ENCODE measurements at regions not wholly inside any gene's neighbourhood (a gene's known extent, or its start where the extent isn't known, plus 50 kb on each side); places are given as distances from the start of the nearest gene placed in this dataset.
"Not testable (repeated sequence)": the region's sequence is repeated elsewhere in the genome, so short reads cannot be mapped to it uniquely, and the experiment has no call there.

- DNase-seq (ENCODE audit: low spot score), result no peak
Measured at GRCh38 chr5:52015760-52016159, 632.5 kb downstream of the ISL1 start.

DNA sequence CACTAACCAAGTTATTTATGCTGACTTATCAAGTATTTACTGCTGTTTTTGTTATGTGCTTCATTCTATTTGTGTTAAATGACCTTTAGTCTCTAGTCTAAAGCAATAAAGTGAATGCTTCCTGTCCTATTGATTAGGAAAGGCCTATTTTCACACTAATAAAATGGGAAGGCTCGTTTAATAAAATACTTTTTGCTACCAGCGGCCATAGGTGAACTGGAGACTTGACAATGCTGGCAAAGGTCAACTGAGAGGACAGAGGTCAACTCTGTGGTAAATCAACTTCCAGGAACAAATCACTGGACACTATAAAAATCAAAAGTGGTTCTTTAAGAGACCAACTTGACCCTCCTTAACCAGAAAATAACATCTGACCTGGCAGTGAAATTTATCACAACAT is 634.3 kb downstream of the ISL1 start:
- no peak for DNase-seq (ENCODE audit: low spot score)

DNA sequence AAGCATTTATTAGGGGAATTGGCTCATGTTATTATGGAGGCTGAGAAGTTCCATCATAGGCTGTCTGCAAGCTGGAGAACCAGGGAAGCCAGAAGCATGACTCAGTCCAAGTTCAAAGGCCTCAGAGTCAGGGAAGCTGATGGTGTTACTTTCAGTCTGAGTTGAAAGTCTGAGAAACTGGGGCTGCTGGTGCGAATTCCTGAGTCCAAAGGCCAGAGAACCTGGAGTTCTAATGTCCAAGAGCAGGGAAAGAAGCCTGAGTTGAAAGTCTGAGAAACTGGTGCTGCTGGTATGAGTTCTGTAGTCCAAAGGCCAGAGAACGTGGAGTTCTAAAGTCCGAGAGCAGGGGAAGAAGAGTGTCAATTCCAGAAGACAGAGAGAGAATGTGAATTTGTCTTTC is 641.1 kb downstream of the ISL1 start:
- DNase-seq (ENCODE audit: low spot score), result peak; percentile 22

- DNase-seq (ENCODE audit: low spot score), result not testable (repeated sequence)
Measured at GRCh38 chr5:52029836-52030235, 646.6 kb downstream of the ISL1 start.

- DNase-seq (ENCODE audit: low spot score), result no peak
Measured at GRCh38 chr5:52041842-52042241, 658.6 kb downstream of the ISL1 start.

DNA sequence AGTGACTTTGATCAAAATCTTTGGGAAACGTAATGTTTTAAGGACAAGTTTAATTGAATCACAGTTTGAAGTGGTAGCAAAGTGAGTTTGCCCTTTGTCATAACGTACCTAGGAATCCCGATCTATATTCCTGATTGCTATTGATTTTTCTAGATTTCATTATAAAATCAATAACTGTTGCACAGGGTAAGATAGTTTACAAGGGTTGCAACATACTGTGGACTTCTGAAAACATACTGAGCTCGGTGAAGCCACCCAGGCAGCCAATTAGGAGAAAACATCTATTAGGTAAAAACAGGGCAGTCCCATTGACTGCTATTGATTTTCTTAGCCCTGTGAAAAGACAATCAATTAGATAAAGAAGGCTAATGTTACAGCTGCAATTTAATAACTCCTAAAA is 659.9 kb downstream of the ISL1 start:
- DNase-seq (ENCODE audit: low spot score), result no peak

DNA sequence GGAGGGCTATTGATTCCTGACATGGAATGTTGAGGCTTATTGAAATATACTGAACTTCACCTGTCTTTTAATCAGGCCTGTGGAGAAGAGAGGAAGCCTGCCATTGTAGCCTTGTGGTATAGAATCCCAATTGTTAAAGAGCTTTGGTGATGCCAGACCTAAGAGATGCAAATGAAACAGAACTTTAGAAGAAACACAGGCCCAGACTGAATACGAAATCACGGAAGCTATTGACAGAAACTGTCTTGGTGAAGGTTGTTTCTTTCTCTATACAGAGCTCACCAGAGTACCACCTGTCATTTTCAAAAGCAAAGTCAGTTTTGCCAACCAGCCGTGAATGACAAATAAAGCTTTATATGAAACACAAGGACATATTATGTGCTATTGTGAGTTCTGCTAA is 660.3 kb downstream of the ISL1 start:
- DNase-seq (ENCODE audit: low spot score), result no peak

DNA sequence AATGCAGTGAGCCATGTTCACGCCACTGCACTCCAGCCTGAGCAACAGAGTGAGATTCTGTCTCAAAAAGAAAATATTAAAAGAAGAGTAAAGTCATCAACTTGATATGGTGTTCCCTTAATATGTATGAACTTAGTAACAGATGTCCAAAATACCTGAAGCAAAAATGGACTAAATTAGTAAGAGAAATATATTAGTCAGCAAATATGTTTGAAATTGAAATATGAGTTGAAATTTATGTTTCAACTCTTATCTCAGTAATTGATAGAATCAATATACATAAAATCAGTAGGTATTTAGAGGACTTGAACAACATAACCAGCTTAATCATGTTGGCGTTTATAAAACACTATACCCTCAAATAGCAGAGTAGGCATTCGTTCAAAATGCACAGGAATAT is 668.5 kb downstream of the ISL1 start:
- no peak for DNase-seq (ENCODE audit: low spot score)

- DNase-seq (ENCODE audit: low spot score), result no peak
Measured at GRCh38 chr5:52063186-52063585, 679.9 kb downstream of the ISL1 start.

DNA sequence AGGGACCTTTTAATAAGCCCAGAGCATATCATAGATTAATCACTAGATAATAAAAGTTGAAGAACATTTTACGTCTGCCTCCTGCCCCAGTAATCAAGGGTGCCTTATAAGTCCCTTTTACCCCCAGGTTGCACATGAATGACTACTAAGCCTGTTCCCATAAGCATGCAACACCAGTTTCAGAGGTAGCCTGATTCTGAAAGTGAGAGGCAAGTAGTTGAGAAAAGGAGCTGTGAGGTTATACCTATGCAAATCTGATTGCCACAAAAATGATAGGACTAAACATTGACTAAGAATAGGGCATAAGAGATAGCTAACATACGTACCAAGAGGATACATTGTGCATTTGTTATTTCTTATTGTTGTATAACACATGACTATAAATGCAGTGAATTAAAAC is 681.9 kb downstream of the ISL1 start:
- no peak for DNase-seq (ENCODE audit: low spot score)

DNA sequence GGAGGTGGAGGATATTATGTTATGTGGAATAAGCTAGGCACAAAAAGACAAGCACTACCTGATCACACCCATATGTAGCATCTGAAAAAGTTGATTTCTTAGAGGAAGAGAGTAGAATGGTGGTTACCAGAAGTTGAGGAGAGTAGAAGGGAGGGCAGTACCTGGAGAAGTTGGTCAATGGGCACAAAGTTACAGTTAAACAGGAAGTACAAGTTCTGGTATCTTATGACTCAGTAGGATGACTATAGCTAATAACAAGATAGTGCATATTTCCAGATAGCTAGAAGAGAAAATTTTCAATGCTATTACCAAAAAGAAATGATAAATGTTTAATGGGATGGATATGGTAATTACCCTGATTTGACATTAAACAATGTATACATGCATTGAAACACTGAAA is 686.7 kb downstream of the ISL1 start:
- no peak for DNase-seq (ENCODE audit: low spot score)

DNA sequence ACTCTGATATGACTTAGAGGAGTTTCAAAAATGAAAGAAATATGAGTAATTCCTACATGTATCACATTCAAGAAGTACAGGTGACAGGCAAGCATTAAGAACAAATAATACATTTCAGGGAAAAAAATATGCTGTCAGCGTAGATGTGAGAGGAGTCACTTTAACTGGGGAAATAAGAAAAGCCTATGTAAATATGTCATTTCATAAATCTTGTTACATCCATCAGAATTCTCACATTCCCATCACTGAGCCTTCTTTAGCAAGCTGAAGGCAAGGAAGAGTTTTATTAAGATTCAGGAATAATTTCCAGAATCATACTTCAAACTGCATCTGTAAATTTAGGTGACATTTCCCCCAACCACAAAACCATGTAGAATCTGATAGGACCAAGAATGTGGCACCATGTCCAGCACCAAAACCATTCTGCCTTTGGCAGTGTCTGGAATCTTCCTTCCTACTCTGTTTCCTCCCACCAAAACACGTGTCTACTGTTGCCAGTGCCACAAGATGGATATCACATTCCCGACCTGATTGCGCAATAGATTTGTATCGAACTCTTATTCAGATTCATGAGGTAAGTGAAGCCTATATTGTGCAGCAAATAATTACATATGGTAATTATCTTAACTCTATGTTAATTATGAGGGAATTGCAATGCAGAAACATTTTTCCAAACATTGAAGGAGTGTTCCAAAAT is 690.9 kb downstream of the ISL1 start:
- DNase-seq (ENCODE audit: low spot score), result no peak

DNA sequence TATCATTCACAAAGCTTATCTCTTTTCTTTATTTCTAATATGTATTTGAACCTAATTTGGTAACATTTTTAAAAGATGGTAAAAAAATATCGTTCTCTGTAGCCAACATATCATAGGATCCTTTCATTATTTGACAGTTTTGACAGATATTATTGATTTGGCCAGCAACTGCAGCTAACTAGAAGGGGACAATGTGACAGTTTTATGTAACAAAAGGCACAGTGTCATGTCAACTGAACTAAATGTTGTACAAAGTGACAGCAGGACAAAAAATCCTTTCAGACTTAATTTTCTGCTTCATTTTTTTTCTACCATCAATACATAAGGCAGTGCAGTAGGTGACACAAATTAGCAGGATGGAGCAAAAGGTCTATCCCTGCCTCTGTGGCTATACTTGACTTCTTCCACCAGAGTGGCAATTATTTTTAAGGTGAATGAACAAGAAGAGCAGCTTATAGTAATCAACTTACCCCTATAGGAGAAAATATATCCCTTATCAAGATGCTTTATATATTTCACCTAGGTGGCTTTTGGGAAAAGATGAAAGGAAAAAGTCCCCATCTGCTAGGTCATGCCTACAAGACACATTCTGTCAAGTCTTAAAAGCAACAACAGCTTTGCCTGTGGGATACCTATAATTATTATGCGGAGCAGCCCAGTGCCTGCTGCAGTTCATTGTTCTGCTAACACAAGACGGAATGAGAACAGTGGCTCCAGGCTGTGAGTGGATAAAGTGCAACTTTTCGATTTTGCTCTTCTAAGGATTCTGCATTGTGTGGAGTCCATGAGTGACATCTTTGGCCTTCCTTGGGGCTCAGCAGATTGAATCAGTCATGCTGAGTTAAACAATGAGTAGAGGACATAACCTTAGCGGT is 694.9 kb downstream of the ISL1 start:
- DNase-seq (ENCODE audit: low spot score), result no peak

DNA sequence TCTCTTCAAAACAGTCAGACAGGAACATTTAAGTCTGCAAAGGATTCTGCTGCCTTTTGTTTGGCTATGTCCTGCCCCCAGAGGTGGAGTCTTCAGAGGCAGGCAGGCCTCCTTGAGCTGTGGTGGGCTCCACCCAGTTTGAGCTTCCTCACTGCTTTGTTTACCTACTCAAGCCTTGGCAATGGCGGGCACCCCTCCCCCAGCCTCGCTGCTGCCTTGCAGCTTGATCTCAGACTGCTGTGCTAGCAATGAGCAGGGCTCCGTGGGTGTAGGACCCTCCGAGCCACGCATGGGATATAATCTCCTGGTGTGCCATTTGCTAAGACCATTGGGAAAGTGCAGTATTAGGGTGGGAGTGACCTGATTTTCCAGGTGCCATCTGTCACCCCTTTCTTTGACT is 685.4 kb upstream of the ITGA1 start:
- DNase-seq (ENCODE audit: low spot score), result not testable (repeated sequence)

GRCh38 chr5:52107210-52107905 is 680.4 kb upstream of the ITGA1 start:
- no peak for DNase-seq (ENCODE audit: low spot score)

DNA sequence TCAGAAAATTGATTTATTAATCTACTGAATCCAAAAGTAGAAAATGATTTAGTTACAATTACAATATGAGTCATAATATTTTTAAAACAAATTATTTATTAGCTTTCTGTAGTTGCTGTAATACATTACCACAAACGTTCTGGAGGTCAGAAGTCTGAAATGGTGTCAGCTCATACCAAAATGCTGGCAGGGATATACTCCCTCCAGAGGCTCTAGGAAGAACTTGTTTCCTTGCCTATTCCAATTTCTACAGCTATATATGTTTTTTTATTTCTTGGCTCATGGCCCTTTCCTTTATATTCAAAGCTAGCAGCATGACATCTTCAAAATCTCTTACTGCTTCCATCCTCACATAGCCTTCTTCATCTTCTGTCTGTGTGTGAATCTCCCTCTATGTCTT is 667.9 kb upstream of the ITGA1 start:
- no peak for DNase-seq (ENCODE audit: low spot score)

DNA sequence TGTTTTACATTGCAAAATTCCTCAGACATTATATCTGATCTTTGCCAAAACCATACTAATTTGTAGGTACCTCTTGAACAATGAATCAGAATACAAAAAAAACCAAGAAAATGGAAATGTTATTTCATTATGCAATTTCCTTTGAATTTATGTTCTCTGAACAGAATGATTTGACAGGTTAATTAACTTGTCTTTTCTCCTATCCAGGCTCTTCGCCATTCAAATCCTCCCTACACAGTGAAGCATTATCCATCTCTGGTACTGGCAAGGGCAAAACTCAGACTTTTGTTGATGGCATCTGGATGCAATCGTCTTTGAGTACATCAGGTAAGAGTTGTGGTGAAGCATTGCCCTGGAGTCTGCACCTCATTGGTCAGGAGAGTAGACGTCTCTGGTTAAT is 655.7 kb upstream of the ITGA1 start:
- no peak for DNase-seq (ENCODE audit: low spot score)

- DNase-seq (ENCODE audit: low spot score), result no peak
Measured at GRCh38 chr5:52134013-52134650, 653.6 kb upstream of the ITGA1 start.

GRCh38 chr5:52139888-52140615 is 647.7 kb upstream of the ITGA1 start:
- peak; percentile 6 for DNase-seq (ENCODE audit: low spot score)

- DNase-seq (ENCODE audit: low spot score), result no peak
Measured at GRCh38 chr5:52148679-52149078, 639.0 kb upstream of the ITGA1 start.

DNA sequence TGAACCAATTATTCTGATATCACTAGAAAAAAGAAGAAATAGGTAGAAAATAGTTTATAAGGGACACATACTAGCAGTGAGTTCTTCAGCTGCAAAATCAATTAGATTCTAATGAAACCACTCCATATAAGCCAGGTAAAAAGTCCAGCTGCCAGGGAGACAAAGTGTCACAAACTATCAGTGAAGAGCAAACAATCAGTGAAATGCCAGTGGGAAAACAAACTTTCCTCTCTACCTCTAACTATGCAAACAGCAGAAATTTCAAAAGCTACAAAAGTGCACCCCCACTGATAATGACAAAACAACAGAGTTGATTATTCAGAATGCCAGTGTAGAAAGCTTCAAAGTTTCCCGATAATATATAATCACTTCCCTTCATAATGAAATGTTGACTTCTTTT is 637.2 kb upstream of the ITGA1 start:
- DNase-seq (ENCODE audit: low spot score), result no peak

- not testable (repeated sequence) for DNase-seq (ENCODE audit: low spot score)
Measured at GRCh38 chr5:52156809-52157208, 630.9 kb upstream of the ITGA1 start.

All from D341Med (cell line).